ENCODE measurements at regions not wholly inside any gene's neighbourhood (a gene's known extent, or its start where the extent isn't known, plus 50 kb on each side); places are given as distances from the start of the nearest gene placed in this dataset.

DNA sequence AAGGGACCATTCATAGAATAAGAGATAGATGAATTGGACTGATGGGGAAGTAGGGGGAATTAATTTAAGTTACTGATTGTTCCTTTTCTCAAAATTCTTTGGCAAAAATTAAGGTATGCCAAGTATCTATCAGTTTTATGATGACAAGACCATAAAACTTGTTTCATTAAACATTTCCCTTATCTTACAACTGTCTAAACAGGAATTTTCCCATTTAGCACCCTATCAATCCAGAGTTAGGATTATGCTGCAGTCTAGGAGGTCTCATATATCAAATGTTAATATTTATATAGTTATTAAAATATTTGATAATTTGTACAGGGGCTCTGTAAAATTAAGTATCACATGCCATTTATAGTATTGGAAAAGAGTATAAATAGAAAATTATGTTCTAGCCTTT, 51.5 kb upstream of the ARID1B start:
- H3K36me3 ChIP-seq (ENCODE audit: control insufficient read depth, insufficient read depth, low read length), result no peaks in the 10 kb centered on the region
- H3K4me3 ChIP-seq (ENCODE audit: low read depth, low read length), result no peak overlapping the region
- FAIRE-seq, result no peak
- no peak for DNase-seq (ENCODE audit: low read depth)
- no peaks in the 10 kb centered on the region for H3K27me3 ChIP-seq (ENCODE audit: control insufficient read depth, insufficient read depth, low read length)
- TF ChIP-seq, protein P1, sequence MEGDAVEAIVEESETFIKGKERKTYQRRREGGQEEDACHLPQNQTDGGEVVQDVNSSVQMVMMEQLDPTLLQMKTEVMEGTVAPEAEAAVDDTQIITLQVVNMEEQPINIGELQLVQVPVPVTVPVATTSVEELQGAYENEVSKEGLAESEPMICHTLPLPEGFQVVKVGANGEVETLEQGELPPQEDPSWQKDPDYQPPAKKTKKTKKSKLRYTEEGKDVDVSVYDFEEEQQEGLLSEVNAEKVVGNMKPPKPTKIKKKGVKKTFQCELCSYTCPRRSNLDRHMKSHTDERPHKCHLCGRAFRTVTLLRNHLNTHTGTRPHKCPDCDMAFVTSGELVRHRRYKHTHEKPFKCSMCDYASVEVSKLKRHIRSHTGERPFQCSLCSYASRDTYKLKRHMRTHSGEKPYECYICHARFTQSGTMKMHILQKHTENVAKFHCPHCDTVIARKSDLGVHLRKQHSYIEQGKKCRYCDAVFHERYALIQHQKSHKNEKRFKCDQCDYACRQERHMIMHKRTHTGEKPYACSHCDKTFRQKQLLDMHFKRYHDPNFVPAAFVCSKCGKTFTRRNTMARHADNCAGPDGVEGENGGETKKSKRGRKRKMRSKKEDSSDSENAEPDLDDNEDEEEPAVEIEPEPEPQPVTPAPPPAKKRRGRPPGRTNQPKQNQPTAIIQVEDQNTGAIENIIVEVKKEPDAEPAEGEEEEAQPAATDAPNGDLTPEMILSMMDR (IDR thresholded peaks at IDR 0.05; ENCODE audit: insufficient read depth, low read length, severe bottlenecking), result no peak

DNA sequence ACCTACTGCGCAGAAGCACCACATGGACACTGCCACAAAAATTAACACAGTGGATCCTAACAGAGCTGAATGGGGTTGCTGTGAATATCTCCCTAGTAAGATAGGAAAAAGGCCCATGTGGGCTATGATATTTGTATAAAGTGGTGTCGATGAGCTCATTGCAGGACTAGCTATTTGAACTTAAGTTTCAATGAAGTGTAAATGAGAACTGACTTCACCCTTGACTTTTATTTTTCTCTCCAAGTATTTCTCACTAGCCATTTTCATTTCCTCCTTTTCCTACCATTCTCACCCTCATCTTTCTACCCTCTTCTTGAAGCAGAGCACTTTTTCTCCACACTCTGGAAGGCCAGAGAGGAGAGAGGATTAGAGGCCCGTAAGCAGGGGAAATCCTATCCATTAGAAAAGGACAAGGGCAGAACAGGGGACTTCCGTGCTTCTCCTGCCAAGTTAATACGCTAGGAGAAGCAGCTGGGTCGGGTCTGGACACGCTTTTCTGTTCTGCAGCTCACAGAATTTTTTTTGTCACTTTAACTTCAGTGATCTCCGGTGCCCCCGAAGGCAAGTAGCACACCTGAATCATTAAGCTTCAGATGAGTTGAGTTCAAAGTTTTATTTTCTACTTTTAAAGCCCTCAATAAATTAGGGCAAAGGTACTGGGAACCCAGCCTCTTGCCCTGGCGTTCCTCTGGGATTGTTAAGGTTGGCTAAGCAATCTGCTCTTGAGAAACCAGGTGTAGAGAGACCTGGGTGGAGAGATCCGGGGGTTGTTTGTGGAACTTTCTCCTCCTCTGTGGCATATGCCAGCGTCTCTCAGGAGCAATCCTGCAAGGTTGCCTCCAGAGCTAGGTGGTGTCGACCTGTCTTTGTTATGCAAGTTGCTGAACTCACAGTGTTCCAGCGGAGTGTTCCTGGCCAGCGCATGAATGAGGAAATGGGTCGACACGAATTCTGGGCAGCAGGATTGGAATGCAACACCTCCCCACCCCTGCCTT, 56.2 kb upstream of the ARID1B start:
- DNase-seq (ENCODE audit: low read depth) (peak; percentile 82), FAIRE-seq (no peak)
- Histone ChIP-seq H3K27me3 (ENCODE audit: control insufficient read depth, insufficient read depth, low read length) (no peaks in the 10 kb centered on the region), H3K36me3 (ENCODE audit: control insufficient read depth, insufficient read depth, low read length) (no peaks in the 10 kb centered on the region), H3K4me3 (ENCODE audit: low read depth, low read length) (no peak overlapping the region)
- TF ChIP-seq, protein P1 (IDR thresholded peaks at IDR 0.05; ENCODE audit: insufficient read depth, low read length, severe bottlenecking), result no peak

DNA sequence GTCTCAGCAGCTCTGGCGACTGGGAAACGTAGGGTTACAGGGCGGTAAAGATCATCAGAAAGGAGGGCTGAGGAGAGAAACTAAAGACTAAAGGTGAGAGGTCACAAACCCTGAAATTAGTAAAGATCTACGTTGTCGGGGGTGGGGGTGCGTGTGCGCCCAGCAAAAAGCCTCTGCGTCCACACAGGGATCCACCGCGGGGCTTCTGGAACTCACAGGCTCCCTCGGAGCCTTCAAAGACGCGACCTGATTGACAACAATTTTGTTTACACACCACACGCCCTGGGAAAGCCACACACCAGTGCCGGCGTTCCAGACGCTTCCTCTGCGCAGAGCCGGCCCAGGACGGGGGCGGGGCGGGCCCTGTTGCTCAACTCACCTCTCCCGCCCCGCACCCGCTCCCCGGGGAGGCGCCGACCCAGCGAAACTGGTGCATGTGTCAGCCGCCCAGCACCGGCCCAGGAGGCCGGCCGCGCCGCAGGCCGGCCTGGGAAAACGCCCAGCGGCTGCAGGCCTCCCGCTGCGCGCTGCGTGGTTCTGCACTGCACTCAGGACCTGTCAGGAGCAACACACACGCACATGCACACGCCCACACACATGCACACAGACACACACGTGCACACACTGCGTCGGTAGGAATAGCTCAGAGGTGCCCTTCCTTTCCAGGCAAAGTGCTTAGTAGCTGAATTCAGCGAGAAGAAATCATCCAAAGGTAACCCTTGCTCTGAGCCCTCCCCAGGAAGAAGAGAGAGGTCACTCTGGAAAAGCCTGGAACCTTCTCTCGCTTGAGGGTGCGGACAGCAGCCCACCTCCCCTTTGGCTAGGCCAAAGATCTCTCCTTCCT, 57.2 kb upstream of the ARID1B start:
- no peak for FAIRE-seq
- Histone ChIP-seq H3K4me3 (ENCODE audit: low read depth, low read length) (peak overlapping the region; percentile 20), H3K36me3 (ENCODE audit: control insufficient read depth, insufficient read depth, low read length) (no peaks in the 10 kb centered on the region), H3K27me3 (ENCODE audit: control insufficient read depth, insufficient read depth, low read length) (no peaks in the 10 kb centered on the region)
- TF ChIP-seq, protein P1 (IDR thresholded peaks at IDR 0.05; ENCODE audit: insufficient read depth, low read length, severe bottlenecking), result no peak
- peak; percentile 78 for DNase-seq (ENCODE audit: low read depth)

DNA sequence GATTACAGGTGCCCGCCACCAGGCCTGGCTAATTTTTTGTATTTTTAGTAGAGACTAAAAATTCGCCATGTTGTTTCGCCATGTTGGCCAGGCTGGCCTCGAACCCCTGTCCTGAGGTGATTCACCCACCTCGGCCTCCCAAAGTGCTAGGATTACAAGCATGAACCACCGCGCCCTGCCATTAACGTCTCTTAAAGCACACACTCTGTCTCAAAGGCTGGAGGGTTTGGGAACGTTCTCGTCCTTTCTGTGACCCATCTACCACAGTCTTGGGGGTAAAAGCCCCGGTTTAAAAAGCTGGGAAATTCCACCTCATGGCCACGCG, 57.8 kb upstream of the ARID1B start:
- FAIRE-seq (no peak), DNase-seq (ENCODE audit: low read depth) (no peak)

DNA sequence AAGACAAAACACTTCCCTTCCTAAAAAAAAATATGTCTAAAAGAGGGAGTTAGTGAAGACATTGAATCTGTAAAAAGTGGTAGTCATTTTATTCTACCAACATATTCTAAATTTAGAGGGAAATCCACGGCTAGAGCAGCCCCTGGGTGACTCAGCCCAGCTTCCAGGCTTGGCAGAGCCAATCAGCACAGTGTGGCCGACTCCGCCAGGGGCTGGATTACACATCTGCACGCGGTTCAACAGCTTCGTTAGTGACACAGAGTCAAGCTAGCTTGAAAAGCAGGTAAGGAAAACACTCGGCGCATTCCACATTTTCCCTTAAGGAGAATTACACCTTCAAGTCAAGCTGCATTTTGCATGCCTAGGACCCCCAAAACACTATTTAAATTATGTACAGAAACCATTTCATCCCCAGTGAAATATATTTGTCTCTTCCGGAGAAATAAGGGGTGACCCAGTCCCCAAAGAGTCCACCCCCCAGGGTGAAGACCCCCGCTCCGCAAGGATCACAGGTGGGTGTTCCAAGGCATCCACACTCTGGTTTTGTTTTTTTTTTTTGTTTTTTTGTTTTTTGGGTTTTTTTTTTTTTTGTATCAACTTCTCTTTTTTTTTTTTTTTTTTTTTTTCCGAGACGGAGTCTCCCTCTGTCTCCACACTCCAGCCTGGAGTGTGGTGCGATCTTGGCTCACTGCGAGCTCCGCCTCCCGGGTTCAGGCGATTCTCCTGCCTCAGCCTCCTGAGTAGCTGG, 58.4 kb upstream of the ARID1B start:
- FAIRE-seq (no peak), DNase-seq (ENCODE audit: low read depth) (peak; percentile 35)
- Histone ChIP-seq H3K36me3 (ENCODE audit: control insufficient read depth, insufficient read depth, low read length) (no peaks in the 10 kb centered on the region), H3K27me3 (ENCODE audit: control insufficient read depth, insufficient read depth, low read length) (no peaks in the 10 kb centered on the region), H3K4me3 (ENCODE audit: low read depth, low read length) (no peak overlapping the region)
- TF ChIP-seq, protein P1 (IDR thresholded peaks at IDR 0.05; ENCODE audit: insufficient read depth, low read length, severe bottlenecking), result no peak

More for the DNA sequence above, 57.8 kb upstream of the ARID1B start:
- Histone ChIP-seq H3K27me3 (ENCODE audit: control insufficient read depth, insufficient read depth, low read length) (no peaks in the 10 kb centered on the region), H3K4me3 (ENCODE audit: low read depth, low read length) (peak overlapping the region; percentile 20), H3K36me3 (ENCODE audit: control insufficient read depth, insufficient read depth, low read length) (no peaks in the 10 kb centered on the region)
- TF ChIP-seq, protein P1 (IDR thresholded peaks at IDR 0.05; ENCODE audit: insufficient read depth, low read length, severe bottlenecking), result no peak
